HG03558 (cell line): ENCODE measurements at regions not wholly inside any gene's neighbourhood (a gene's known extent, or its start where the extent isn't known, plus 50 kb on each side); places are given as distances from the start of the nearest gene placed in this dataset.
"Not testable (repeated sequence)": the region's sequence is repeated elsewhere in the genome, so short reads cannot be mapped to it uniquely, and the experiment has no call there.

Source experiments
- ATAC-seq: cut with Tn5 transposase; IDR thresholded peaks from one replicate; pipeline ENCODE4 v1.9.1; 2021; ENCODE audit warnings: moderate number of reproducible peaks; ENCODE audit not compliant: unreplicated experiment; ENCODE audit errors: extremely low read depth

DNA sequence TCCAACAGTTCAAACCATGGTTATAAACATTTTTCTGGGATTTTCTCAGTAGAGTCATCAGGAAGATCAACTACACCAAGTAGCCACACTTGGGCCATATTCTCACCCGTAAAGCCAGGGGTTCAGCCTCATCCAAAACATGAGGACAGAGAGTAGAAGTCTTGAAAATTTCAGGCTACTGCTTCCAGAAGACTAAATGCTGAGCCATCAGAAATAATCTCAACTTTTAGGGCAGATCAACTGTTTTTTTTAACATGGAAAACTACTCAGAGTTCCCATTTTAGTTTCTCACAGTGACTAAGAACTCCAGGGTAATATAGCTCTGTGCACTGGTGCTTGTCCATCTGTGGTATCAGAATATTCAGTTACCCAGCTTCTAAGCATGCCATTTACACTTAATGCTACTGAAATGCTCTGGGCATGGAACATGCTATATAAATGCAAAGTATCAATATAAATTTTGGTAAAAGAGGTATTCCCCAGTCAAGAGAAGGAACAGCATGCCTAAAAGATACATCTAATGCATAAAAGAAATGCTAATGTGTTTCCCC lies 300.1 kb upstream of the LRRN1 start:
- no peak for ATAC-seq

DNA sequence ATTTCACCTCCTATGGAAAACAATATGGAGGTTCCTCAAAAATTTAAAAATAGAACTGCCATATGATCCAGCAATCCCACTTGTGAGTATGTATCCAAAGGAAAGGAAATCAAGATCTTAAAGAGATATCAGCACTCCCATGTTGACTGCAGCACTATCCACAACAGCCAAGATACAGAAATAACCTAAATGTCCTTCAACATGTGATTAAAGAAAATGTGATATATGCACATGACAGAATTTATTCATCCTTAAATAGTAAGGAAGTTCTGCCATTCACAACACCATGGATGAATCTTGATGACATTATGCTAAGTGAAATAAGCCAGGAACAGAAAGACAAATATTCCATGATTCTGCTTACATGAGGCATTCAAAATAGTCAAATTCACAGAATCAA lies 303.6 kb upstream of the LRRN1 start:
- ATAC-seq, result no peak

DNA sequence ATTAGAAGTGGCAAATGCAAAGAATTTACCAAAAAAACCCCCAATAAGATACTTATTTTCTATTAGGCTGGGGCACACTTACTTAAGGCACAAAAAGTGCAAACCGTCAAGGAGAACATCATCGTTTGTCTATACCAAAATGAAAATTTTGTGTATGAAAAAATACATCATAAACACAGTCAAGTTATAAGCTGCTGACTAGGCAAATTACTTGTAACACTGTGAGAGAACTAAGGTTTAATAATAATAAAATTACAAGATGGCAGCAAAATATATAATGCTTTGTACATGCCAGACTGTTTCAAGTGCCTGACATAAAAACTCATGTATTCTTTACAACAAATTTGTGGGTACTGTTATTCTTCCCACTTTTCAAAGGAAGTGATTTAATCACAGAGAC lies 297.2 kb upstream of the CRBN start:
- no peak for ATAC-seq

DNA sequence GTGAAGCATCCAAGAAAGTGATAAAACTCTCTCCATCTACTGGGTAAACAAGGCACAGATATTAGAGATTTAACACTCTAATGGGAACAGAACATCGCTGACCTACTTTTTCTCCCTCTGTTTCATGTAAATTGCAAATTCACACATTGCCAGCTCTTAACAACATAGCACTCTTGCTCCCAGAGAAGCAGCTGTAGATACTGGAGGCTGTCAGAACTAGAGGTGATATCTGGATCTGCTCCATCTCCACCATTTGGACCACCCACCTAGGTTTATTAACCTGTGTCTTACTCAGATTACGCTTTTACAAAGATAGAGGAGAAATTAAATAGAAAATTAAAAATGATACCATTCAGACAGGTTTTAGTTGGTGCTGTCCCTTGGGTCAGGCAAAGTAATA lies 289.1 kb upstream of the CRBN start:
- ATAC-seq, result no peak

DNA sequence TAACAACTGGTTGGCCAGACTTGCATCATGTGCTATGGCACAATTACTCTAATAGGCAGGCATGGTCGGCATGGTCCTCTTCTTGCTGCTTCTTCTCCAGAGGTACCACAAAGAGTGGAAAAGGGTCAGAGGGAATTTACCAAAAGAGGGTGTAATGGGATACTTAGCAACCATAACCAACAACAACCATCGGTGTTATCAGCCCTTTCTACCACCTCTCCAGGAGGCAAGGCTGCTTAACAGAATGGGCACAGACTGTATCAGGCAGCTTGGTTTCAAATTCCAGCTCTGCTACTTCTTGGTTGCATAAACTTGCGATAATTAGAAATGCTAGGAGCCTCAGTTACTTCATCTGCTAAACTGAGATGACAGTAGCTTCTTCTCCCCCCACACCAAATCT lies 284.6 kb upstream of the CRBN start:
- ATAC-seq, result no peak

DNA sequence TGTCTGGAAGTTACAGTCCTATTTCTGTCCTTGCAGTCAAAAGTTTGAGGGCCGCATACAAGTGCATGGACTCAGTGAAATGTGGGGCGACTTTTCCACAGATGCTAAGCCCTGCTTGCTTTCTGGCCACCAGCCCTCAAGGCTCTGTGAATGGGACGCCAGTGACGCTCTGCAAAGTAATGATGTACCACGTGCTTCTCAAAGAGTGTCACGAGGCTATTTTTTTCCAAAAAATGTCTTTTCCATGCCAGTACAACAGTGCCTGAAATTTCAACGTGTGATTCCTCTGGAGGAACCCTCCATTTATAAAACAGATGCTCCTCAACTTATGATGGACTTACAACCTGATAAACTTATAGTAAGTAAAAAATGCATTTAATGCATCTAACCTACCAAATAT lies 281.8 kb upstream of the CRBN start:
- ATAC-seq, result no peak

DNA sequence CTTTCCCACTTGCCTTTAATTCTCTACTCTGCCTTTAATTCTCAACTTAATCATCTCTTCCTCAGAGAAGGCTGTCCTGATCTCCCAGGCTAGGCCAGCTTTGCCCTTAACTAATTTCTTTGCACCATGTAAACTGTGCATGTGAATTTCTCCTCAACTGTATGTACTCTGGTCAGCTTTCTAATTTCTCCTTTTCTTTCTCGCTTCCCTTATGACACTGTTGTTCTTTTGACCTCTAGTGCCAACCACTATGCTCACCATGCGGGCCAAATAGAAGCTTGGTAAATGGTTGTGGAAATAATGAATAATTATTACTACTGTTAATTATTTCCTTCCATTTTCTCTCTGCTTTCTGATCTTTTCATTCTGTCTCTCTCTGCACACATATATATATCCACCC lies 269.0 kb upstream of the CRBN start:
- no peak for ATAC-seq

DNA sequence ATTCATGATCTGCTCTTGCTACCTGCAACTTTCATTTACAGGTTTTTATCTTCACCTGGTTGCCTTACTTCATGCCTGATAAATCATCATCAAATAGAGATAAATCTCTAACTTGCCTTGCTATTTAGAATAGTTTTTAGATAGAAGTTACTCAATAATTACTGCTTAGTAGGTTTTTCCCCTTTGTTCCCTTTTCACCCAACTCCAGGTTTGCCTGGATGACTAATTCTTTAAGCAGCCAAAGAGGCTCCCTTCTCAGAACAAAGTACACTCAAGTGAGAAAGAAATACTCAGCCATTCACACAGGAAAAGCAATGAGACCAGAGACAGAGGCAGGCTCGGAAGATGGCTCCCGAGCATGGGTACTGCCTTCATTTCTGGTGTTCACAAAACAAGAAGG lies 268.1 kb upstream of the CRBN start:
- no peak for ATAC-seq

DNA sequence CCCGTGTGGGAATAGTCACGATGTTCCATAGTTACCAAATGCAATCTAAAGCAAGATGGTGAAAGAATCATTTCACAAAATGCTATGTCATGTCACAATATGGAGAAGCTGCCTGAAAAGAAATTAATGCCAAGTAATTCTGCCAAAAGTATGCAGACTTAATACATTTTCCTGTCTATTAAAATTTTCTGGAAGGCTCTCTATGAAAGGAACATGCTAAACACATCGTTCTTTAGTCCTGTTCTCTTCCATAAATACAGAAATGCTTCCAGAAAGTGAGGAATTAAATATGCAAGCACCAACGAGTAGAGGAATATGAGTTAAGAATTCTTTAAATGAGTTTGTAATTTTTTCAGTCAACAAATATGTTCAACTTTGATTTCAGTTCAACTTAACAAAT lies 266.8 kb upstream of the CRBN start:
- no peak for ATAC-seq

DNA sequence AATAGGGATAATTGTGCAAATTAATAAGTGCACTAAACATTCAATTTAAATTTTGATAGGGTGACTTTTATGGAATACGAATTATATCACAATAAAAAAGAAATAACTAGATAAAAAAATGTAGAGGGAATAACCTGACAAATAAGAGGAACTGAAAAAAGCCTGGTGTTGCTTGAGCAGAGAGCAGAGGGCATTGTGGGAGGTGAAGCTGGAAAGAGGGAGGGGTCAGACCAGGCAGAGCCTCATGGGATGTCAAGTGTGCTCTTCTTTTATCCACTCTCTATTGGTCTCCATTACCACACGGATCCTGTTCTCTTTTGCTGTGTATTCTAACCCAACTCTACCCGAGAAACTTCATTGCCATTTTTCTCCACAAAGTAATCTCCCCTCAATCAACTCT lies 264.0 kb upstream of the CRBN start:
- ATAC-seq, result no peak

DNA sequence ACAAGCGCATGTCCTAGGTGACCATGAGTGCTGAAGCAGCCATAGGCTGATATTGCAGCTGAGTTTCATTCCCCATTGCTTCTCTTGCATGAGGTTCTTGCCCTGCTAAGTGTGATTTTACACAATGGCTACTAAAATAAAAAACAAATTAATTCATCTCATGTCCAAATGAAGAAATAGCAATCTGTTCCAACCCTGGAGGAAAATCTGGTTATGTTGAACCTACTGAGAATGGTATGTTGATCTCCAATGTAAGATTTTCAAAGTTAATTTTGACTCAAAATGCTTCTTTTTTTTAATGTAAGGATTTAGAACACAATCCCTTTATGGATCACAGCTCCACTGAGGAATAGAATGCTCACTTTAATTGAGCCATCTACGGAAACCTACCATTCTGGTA lies 254.2 kb upstream of the CRBN start:
- ATAC-seq, result no peak

DNA sequence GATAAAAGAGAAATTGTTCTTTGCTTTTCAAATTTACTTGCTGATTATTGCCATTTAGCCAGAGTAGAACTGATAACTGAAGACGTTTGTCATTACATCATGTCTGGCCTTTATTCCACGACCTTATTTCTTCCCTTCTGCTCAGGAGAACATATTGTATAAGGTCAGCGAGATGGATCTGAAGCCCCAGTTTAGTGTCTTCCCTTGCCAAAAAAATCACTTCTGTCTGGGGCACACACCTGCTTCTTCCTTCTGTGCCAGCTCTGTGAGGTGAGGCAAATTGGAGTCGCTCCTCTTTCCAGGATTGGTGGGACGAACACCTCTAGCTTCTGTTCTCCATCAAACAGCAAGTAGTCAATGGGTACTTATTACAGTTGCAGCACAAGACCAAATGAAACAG lies 250.3 kb upstream of the CRBN start:
- ATAC-seq, result no peak

DNA sequence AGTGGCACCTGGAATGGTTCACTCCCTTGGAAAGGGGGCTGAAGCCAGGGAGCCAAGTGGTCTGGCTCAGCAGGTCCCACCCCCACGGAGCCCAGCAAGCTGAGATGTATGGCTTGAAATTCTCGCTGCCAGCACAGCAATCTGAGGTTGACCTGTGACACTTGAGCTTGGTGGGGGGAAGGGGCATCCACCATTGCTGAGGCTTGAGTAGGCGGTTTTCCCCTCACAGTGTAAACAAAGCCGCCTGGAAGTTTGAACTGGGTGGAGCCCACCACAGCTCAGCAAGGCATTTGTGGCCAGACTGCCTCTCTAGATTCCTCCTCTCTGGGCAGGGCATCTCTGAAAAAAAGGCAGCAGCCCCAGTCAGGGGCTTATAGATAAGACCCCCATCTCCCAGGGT lies 228.2 kb upstream of the CRBN start:
- not testable (repeated sequence) for ATAC-seq

DNA sequence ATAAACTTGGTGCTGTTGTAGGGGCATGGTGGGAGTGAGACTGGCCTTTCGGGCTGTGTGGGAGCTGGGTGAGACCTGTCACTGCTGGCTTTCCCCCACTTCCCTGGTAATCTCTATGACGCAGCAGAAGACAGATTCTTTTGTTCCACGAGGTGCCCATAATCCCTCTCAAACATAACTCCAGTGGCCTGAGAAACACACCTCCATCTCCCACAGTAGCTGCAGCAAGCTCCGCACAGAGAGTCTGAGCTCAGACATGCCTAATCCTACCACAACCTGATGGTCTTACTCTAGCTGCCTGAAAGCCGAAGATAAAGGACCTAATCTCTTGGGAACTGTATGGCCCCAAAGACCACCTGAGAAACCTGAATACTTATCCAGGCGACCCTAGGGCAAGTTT lies 225.6 kb upstream of the CRBN start:
- no peak for ATAC-seq

DNA sequence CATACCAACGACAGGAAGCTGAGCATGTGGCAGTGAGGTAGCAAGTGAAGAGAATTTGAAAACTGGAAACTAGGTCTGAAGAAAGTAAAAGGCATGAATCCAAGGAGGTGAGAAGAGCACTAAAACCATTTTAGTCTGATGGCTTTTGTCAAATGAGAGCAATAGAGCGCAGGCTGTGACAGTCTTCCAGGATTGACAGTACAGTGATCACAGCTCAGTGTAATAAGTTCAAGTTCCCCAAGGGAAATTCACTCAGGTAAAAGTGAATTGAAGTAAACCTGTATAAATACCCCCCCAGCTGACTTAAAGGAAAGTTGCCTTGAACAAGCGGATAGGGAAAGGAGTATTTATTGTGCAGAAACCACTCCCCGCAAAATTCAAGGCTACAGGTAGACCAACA lies 224.2 kb upstream of the CRBN start:
- ATAC-seq, result no peak

DNA sequence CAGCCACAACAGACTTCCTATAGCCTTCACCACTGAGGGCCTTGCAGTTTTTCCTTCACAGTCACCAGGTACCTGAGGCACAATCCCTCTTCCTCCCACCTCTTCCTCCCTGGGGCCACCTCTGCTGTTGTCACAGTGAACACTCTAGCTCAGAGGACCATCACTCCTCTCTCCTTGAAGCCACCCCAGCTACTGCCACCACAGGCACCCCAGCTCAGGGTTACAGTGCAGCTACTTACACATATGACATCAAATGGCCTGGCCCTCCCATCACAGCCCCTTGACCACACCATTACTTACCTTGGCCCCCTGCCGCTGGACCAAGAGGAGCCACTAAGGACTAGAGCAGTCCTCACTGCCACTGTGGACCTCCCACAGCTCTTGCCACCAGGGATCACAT lies 213.5 kb upstream of the CRBN start:
- ATAC-seq, result no peak

DNA sequence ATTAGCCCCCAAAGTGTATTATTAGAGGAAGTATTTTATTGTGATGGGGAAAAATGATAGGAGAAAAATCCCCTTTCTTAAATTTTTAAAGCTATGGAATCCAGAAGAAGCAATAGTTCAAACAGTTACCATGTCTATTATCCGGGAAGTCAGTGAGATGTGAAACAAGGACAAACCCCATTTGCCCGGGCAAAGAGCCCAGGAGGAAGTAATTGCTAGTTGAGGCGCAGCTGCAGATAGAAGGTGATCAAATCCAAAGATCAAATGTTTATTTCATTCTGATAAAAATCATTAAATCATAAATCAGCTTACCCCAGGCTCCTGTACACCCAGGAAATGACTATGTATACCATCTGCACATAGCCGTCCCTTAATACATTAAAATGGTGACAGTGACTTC lies 204.0 kb upstream of the CRBN start:
- ATAC-seq, result no peak

DNA sequence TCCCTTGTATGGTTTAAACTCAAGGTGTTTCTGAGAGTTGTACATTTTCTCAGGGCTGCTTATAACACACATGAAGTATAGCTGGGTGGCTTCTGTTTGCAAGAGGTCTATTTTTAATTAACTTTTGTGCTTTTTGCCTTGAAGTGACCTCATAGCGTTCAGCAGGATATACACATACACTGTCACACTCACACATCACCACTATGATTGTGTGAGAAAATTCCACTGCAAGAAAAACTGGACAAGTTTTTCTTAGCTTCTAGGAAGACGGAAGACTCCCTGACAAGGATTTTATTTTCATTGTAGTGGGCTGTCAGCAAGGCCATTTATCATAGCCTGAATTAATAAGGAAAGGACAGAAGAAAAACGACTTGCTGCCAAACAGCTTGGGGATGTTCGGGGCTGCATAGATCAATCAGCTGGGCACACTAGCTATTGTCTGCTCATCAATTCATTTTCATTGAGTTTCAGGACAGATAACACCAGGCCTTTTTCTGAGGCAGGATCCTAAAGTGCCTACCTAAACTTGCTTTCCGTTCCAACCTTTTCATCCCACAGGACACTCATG lies 192.8 kb upstream of the CRBN start:
- no peak for ATAC-seq

DNA sequence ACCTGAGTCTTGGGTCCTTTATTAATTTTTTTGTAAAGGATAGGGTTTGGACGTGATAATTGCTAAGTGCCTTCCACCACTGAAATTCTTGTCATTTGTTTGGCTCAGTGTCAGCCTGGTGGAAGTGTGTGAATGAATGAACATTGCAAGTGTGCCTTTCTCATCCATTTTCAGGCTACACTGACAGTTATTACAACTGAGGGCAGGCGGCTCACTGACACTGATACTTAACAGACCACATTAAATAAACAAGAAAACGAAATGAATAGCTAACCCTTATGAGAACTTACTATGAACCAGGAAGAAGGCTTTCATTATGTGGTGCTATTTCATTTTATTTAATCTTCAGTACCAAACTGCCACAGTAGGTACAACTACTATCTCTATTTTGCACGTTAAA lies 188.8 kb upstream of the CRBN start:
- ATAC-seq, result no peak

DNA sequence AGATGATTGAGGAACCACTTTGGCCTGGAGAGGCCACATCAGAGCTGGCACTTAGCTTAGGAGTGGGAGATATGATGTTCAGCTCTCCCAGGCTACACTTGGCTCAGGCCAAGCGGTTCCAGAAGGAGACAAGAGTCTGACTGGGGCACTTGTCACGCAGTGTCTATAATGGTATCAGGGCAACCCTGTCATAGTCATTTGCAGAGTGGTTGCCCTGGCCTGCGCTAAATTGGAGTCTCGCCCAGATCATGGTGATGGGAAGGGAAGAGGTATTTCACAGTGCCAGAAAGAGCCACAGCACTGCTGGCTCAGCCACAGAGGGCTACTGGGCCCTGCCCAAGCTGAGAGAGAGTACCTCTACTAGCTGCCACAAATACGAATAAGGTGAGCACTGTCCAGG lies 186.9 kb upstream of the CRBN start:
- no peak for ATAC-seq

DNA sequence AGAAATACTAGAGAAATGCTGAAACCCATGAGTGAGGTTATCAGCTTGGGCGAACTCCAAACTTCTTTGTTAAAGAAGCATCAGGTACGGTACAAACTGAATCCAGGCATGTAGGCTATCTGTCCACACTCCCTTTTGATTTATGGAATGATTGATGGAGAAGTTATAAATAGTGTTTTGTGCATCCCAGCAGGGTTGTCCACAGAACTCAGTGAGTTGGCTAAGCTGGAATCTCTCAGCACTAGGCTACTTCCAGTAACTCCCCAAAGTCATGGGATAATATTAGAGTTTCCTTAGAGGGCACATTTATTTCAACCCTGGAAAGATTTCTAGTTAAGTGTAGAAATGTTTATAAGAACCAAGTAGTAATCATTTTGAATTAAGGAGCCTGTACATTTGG lies 186.2 kb upstream of the CRBN start:
- no peak for ATAC-seq

DNA sequence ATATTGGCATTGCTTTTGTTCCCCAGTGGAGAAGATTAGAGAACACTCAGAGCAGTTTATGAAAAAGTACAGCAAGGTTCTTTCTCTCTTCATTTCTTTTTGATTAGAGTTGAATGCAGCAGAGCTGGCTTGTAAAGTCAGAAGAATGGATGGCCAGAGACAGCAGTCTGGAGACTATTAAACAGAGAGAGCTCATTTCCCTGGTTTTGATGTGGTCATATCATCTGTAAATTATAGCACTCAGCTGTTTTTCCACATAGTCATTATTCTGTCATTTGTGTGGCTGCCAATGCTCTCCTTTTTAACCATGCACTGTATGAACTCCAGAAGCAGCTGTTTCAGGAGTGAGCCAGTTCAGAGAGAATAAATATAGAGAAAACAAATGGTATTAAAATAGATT lies 177.4 kb upstream of the CRBN start:
- no peak for ATAC-seq

DNA sequence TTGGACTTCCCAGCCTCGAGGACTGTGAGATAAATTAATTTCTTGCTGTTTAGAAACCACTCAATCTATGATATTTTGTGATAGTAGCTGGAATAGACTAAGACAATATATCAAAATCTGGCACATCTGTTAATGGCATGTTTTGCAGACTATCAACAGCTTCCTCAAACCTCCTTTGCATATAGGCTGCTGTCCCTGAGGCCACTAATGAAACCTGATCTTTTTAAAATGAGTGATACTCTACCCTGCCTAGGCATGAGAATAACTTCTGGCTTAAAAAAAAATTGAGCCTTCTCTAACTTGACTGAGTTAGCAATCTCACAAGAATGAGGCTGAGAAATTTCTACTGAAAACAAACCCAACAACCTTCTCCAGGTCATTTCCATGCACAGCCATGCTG lies 176.0 kb upstream of the CRBN start:
- ATAC-seq, result no peak
